ENCODE measurements at regions not wholly inside any gene's neighbourhood (a gene's known extent, or its start where the extent isn't known, plus 50 kb on each side); places are given as distances from the start of the nearest gene placed in this dataset.

DNA sequence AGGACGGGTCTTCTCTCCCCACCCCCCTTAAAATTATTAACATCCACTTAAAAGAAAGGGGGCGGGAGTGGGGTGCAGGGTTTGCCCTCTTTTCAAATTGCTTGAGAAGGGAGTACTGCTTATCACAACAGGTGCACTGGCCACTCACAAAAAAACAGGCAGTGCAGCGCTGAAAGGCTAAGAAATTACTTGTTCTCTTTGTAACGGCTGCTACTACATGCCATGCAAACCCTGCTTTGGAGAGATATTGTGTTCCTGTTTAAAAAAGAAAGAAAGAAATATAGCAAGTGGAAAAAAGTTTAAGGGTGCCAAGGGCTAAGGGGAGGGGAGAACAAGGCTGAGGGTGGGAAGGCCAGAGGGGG lies 312.7 kb upstream of the JARID2 start:
- TF ChIP-seq, protein P1, sequence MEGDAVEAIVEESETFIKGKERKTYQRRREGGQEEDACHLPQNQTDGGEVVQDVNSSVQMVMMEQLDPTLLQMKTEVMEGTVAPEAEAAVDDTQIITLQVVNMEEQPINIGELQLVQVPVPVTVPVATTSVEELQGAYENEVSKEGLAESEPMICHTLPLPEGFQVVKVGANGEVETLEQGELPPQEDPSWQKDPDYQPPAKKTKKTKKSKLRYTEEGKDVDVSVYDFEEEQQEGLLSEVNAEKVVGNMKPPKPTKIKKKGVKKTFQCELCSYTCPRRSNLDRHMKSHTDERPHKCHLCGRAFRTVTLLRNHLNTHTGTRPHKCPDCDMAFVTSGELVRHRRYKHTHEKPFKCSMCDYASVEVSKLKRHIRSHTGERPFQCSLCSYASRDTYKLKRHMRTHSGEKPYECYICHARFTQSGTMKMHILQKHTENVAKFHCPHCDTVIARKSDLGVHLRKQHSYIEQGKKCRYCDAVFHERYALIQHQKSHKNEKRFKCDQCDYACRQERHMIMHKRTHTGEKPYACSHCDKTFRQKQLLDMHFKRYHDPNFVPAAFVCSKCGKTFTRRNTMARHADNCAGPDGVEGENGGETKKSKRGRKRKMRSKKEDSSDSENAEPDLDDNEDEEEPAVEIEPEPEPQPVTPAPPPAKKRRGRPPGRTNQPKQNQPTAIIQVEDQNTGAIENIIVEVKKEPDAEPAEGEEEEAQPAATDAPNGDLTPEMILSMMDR (IDR thresholded peaks at IDR 0.05; ENCODE audit: low read depth, low read length, poor library complexity, severe bottlenecking): no peak
- no peak for TF ChIP-seq EZH2phosphoT487 (IDR thresholded peaks at IDR 0.05; ENCODE audit: borderline replicate concordance, low read length)
